Spinal cord (tissue), 9 donors: ENCODE measurements at regions not wholly inside any gene's neighbourhood (a gene's known extent, or its start where the extent isn't known, plus 50 kb on each side); places are given as distances from the start of the nearest gene placed in this dataset.
"Not testable (repeated sequence)": the region's sequence is repeated elsewhere in the genome, so short reads cannot be mapped to it uniquely, and the experiment has no call there.

ENCODE experiments used
- DNase-seq, 6 donors: peaks; one replicate each; pipeline versions ENCODE4 v3.0.0 to v3.0.0-alpha.2; 2013 to 2015; ENCODE audit warnings: low spot score in 6 of 6, low read depth in 4 of 6
- H3K27ac ChIP-seq: one replicate; pipeline ENCODE4 v1.5.1; 2013; ENCODE audit warnings: low read depth, low read length, control low read depth
- H3K27me3 ChIP-seq: one replicate; pipeline ENCODE4 v1.6.1; 2013; ENCODE audit warnings: low read length; ENCODE audit not compliant: control insufficient read depth, insufficient read depth
- H3K36me3 ChIP-seq: one replicate; pipeline ENCODE4 v1.6.1; 2013; ENCODE audit warnings: low read length; ENCODE audit not compliant: control insufficient read depth, insufficient read depth
- H3K4me1 ChIP-seq: one replicate; pipeline ENCODE4 v1.6.1; 2013; ENCODE audit warnings: low read length; ENCODE audit not compliant: control insufficient read depth, insufficient read depth
- H3K4me3 ChIP-seq: one replicate; pipeline ENCODE4 v1.5.1; 2013; ENCODE audit warnings: low read depth, low read length, control low read depth
- H3K9me3 ChIP-seq: one replicate; pipeline ENCODE4 v1.6.1; 2013; ENCODE audit warnings: low read length; ENCODE audit not compliant: control insufficient read depth, insufficient read depth
- WGBS: methylation state at CpG from one replicate; pipeline ENCODE4 v1.1.5; 2013; ENCODE audit warnings: missing lambda C conversion rate; ENCODE audit not compliant: insufficient coverage; 5-methylcytosine and 5-hydroxymethylcytosine counted together
- donor health status: healthy.

GRCh38 chr14:53735916-53736315 lies 220.7 kb downstream of the BMP4 start:
- DNase-seq, result no peak

GRCh38 chr14:53723221-53723620 lies 233.4 kb downstream of the BMP4 start:
- Histone ChIP-seq H3K4me3 (no peak overlapping the region), H3K9me3 (no peaks in the 10 kb centered on the region), H3K36me3 (no peaks in the 10 kb centered on the region), H3K4me1 (no peaks in the 10 kb centered on the region), H3K27ac (no peak overlapping the region), H3K27me3 (no peaks in the 10 kb centered on the region)
- DNase-seq, result no peak
- WGBS, result 100% methylated on average over 3 of the region's 5 CpGs

More at GRCh38 chr14:53735916-53736315, 220.7 kb downstream of the BMP4 start:
- Histone ChIP-seq H3K4me3 (no peak overlapping the region), H3K27ac (no peak overlapping the region), H3K27me3 (no peaks in the 10 kb centered on the region), H3K4me1 (no peaks in the 10 kb centered on the region), H3K9me3 (no peaks in the 10 kb centered on the region), H3K36me3 (no peaks in the 10 kb centered on the region)
- WGBS, result no CpG with 5 or more reads among the region's 2 CpGs

- no peaks in the 10 kb centered on the region for H3K27me3 ChIP-seq
- no peaks in the 10 kb centered on the region for H3K36me3 ChIP-seq
- no peak overlapping the region for H3K27ac ChIP-seq
- no peak overlapping the region for H3K4me3 ChIP-seq
- H3K4me1 ChIP-seq, result no peaks in the 10 kb centered on the region
- DNase-seq, result no peak
- no peaks in the 10 kb centered on the region for H3K9me3 ChIP-seq
- 78% methylated on average over 1 of the region's 1 CpG for WGBS
Measured at GRCh38 chr14:53719536-53719935, 237.1 kb downstream of the BMP4 start.

DNA sequence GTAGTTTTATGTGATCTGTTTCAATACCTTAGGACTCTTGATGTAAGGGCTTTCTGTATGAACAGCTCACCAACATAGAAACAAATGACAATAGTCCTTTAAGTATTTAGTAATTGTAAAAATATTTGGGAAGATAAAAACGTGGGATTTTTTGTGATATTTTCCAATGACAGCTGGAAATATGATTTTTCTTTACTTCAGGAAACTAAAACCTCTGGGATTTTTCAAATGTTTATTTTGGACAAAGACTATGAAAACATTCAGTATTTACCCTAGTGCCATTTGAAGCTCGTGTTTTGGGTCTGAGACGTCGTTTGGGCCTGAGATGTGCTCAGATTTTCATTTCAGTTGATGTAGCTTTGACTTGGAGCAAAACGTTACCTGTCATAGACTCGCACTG lies 240.0 kb downstream of the BMP4 start:
- Histone ChIP-seq H3K4me1 (no peaks in the 10 kb centered on the region), H3K4me3 (no peak overlapping the region), H3K27me3 (no peaks in the 10 kb centered on the region), H3K9me3 (no peaks in the 10 kb centered on the region), H3K27ac (no peak overlapping the region), H3K36me3 (no peaks in the 10 kb centered on the region)
- WGBS, result 94% methylated on average over 5 of the region's 6 CpGs
- no peak for DNase-seq

DNA sequence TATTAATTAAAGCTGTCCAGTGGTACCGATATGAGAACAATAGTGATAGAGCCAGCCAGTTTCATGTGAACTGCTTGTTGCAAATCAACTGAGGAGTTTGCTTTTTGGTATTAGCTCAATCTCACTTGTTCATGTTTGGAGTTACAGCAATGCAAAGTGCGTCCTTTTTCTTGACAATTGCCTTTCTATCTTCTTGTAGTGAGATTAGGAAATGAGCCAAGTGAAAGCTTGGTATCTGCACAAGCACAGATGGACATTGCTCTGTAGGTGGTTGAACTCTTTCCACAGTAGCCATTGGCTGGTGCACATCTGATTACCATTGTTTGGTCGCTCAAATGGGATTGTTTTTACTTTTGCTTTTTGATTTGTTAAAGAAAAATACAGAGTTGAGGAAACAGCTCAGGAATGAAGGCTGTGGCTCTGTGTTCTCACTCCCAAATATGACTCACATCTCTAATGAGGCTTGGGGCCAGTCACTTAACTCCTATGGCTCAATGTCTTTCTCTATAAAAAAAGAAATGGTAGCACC lies 241.4 kb downstream of the BMP4 start:
- no peaks in the 10 kb centered on the region for H3K36me3 ChIP-seq
- H3K9me3 ChIP-seq, result no peaks in the 10 kb centered on the region
- no peaks in the 10 kb centered on the region for H3K27me3 ChIP-seq
- H3K4me3 ChIP-seq, result no peak overlapping the region
- no peaks in the 10 kb centered on the region for H3K4me1 ChIP-seq
- WGBS, result no CpG with 5 or more reads among the region's 3 CpGs
- DNase-seq, result peak in 1 of 6 donors; percentile 25
- H3K27ac ChIP-seq, result no peak overlapping the region

- H3K4me1 ChIP-seq, result no peaks in the 10 kb centered on the region
- no peak overlapping the region for H3K4me3 ChIP-seq
- H3K9me3 ChIP-seq, result no peaks in the 10 kb centered on the region
- H3K36me3 ChIP-seq, result no peaks in the 10 kb centered on the region
- DNase-seq, result peak in 1 of 6 donors; percentile 16
- WGBS, result no CpG with 5 or more reads among the region's 5 CpGs
- H3K27ac ChIP-seq, result no peak overlapping the region
- H3K27me3 ChIP-seq, result no peaks in the 10 kb centered on the region
Measured at GRCh38 chr14:53714495-53715192, 242.0 kb downstream of the BMP4 start.

GRCh38 chr14:53712901-53713300 lies 243.7 kb downstream of the BMP4 start:
- H3K4me3 ChIP-seq, H3K27me3 ChIP-seq, DNase-seq, H3K27ac ChIP-seq, H3K36me3 ChIP-seq, H3K4me1 ChIP-seq, H3K9me3 ChIP-seq: not testable (repeated sequence)
- 88% methylated on average over 1 of the region's 3 CpGs for WGBS

DNA sequence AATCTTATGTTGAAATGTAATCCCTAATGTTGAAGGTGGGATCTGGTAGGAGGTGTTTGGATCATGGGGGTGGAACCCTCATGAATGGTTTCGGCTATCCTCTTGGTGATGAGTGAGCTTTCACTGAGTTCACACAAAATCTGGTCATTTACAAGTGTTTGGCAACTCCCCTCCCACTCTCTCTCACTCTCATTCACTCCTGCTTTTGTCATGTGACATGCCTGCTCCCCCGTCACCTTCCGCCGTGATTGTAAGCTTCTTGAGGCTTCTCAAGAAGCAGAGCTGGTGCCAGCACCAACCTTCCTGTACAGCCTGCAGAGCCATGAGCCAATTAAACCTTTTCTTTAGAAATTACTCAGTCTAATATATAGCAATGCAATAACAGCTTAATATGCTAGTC lies 245.4 kb downstream of the BMP4 start:
- 86% methylated on average over 3 of the region's 4 CpGs for WGBS
- Histone ChIP-seq H3K27me3 (no peaks in the 10 kb centered on the region), H3K9me3 (no peaks in the 10 kb centered on the region), H3K27ac (no peak overlapping the region), H3K4me3 (no peak overlapping the region), H3K36me3 (no peaks in the 10 kb centered on the region), H3K4me1 (no peaks in the 10 kb centered on the region)
- DNase-seq, result no peak

- Histone ChIP-seq H3K27me3 (no peaks in the 10 kb centered on the region), H3K4me3 (no peak overlapping the region), H3K4me1 (no peaks in the 10 kb centered on the region), H3K27ac (no peak overlapping the region), H3K9me3 (no peaks in the 10 kb centered on the region), H3K36me3 (no peaks in the 10 kb centered on the region)
- no peak for DNase-seq
- 69% methylated on average over 3 of the region's 4 CpGs for WGBS
Measured at GRCh38 chr14:53710615-53711014, 246.0 kb downstream of the BMP4 start.

GRCh38 chr14:53709381-53709780 lies 247.2 kb downstream of the BMP4 start:
- H3K36me3 ChIP-seq, result no peaks in the 10 kb centered on the region
- no peak for DNase-seq
- H3K4me1 ChIP-seq, result no peaks in the 10 kb centered on the region
- H3K4me3 ChIP-seq, result no peak overlapping the region
- H3K27me3 ChIP-seq, result no peaks in the 10 kb centered on the region
- no peak overlapping the region for H3K27ac ChIP-seq
- WGBS, result no CpG with 5 or more reads among the region's 3 CpGs
- H3K9me3 ChIP-seq, result no peaks in the 10 kb centered on the region
